ENCODE measurements at regions not wholly inside any gene's neighbourhood (a gene's known extent, or its start where the extent isn't known, plus 50 kb on each side); places are given as distances from the start of the nearest gene placed in this dataset.

DNA sequence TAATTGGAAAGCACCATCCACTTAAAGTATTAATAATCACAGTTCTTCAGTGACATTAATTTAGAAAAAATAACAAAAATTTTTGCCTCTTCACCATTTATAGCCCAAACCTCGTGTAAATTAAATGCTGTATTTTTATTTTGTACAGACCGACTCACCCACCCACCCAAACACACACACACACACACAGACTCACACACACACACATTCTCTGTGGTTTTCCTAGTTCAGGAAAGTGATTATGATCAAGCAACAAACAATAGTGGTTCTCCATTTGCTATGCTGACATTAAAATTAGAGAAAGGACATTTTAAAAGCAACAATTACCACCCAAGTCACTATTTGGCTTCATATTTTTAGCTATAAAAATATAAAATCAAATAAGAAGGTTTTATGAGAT is 112.5 kb upstream of the FLRT2 start:
- Histone ChIP-seq H3K9me2 (ENCODE audit: low read depth, low read length) (no peaks in the 10 kb centered on the region), H3K9me3 (ENCODE audit: low read length) (no peaks in the 10 kb centered on the region), H3F3A (ENCODE audit: insufficient read depth, low read length) (no peaks in the 10 kb centered on the region), H3K79me2 (ENCODE audit: insufficient read depth, low read length) (no peaks in the 10 kb centered on the region), H3K4me3 (ENCODE audit: low read depth, low read length, poor library complexity, severe bottlenecking) (no peak overlapping the region), H3K4me1 (ENCODE audit: insufficient read depth, low read length, severe bottlenecking) (no peaks in the 10 kb centered on the region), H3K36me3 (ENCODE audit: insufficient read depth, low read length) (no peaks in the 10 kb centered on the region), H4K20me1 (ENCODE audit: insufficient read depth, low read length) (no peaks in the 10 kb centered on the region), H3K9ac (ENCODE audit: low read length) (no peak overlapping the region), H3K4me2 (ENCODE audit: low read length) (no peak overlapping the region), H2AFZ (ENCODE audit: low read length) (no peak overlapping the region), H3K27me3 (ENCODE audit: insufficient read depth, low read length) (no peaks in the 10 kb centered on the region), H3K27ac (ENCODE audit: low read depth, low read length, poor library complexity, severe bottlenecking) (no peak overlapping the region)
- TF ChIP-seq CTCF (IDR thresholded peaks at IDR 0.05; ENCODE audit: low read length), result no peak
- no peak for TF ChIP-seq EZH2 (IDR thresholded peaks at IDR 0.05; ENCODE audit: borderline replicate concordance, low read length)

DNA sequence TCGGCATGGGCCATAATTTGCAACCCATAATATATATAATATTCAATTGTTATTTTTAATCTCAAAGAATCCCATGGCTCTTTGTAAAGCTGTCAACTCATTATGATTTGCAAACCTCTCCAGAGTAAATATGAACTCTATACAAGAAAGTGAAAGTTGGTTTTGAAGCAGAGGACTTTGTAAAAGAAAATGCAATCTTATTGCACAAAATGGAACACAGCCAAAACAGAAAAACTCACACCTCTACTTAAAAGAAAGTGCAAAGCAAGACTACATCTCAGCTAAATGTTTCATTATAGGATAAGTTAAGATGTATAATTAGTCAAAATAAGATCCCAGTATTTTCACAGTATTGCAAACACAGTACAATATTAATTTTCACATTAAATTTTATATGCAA is 111.2 kb upstream of the FLRT2 start:
- Histone ChIP-seq H3K27ac (ENCODE audit: low read depth, low read length, poor library complexity, severe bottlenecking) (no peak overlapping the region), H3K9me3 (ENCODE audit: low read length) (no peaks in the 10 kb centered on the region), H4K20me1 (ENCODE audit: insufficient read depth, low read length) (no peaks in the 10 kb centered on the region), H3K9me2 (ENCODE audit: low read depth, low read length) (no peaks in the 10 kb centered on the region), H3K36me3 (ENCODE audit: insufficient read depth, low read length) (no peaks in the 10 kb centered on the region), H2AFZ (ENCODE audit: low read length) (no peak overlapping the region), H3K9ac (ENCODE audit: low read length) (no peak overlapping the region), H3K79me2 (ENCODE audit: insufficient read depth, low read length) (no peaks in the 10 kb centered on the region), H3F3A (ENCODE audit: insufficient read depth, low read length) (no peaks in the 10 kb centered on the region), H3K4me1 (ENCODE audit: insufficient read depth, low read length, severe bottlenecking) (no peaks in the 10 kb centered on the region), H3K4me2 (ENCODE audit: low read length) (no peak overlapping the region), H3K4me3 (ENCODE audit: low read depth, low read length, poor library complexity, severe bottlenecking) (no peak overlapping the region), H3K27me3 (ENCODE audit: insufficient read depth, low read length) (no peaks in the 10 kb centered on the region)
- no peak for TF ChIP-seq CTCF (IDR thresholded peaks at IDR 0.05; ENCODE audit: low read length)
- no peak for TF ChIP-seq EZH2 (IDR thresholded peaks at IDR 0.05; ENCODE audit: borderline replicate concordance, low read length)

GRCh38 chr14:85420278-85420677 is 109.7 kb upstream of the FLRT2 start:
- Histone ChIP-seq H3K27me3 (ENCODE audit: insufficient read depth, low read length) (no peaks in the 10 kb centered on the region), H3K27ac (ENCODE audit: low read depth, low read length, poor library complexity, severe bottlenecking) (no peak overlapping the region), H2AFZ (ENCODE audit: low read length) (no peak overlapping the region), H3K9me3 (ENCODE audit: low read length) (no peaks in the 10 kb centered on the region), H4K20me1 (ENCODE audit: insufficient read depth, low read length) (no peaks in the 10 kb centered on the region), H3K4me2 (ENCODE audit: low read length) (no peak overlapping the region), H3K4me3 (ENCODE audit: low read depth, low read length, poor library complexity, severe bottlenecking) (no peak overlapping the region), H3K9ac (ENCODE audit: low read length) (no peak overlapping the region), H3K9me2 (ENCODE audit: low read depth, low read length) (no peaks in the 10 kb centered on the region), H3F3A (ENCODE audit: insufficient read depth, low read length) (no peaks in the 10 kb centered on the region), H3K4me1 (ENCODE audit: insufficient read depth, low read length, severe bottlenecking) (no peaks in the 10 kb centered on the region), H3K79me2 (ENCODE audit: insufficient read depth, low read length) (no peaks in the 10 kb centered on the region), H3K36me3 (ENCODE audit: insufficient read depth, low read length) (no peaks in the 10 kb centered on the region)
- TF ChIP-seq CTCF (IDR thresholded peaks at IDR 0.05; ENCODE audit: low read length) (no peak), EZH2 (IDR thresholded peaks at IDR 0.05; ENCODE audit: borderline replicate concordance, low read length) (no peak)
